HEK293T (cell line): ENCODE measurements at regions not wholly inside any gene's neighbourhood (a gene's known extent, or its start where the extent isn't known, plus 50 kb on each side); places are given as distances from the start of the nearest gene placed in this dataset.
"Not testable (repeated sequence)": the region's sequence is repeated elsewhere in the genome, so short reads cannot be mapped to it uniquely, and the experiment has no call there.

ENCODE experiments used
- ARNT ChIP-seq: fragments of 450-650 bp; IDR thresholded peaks from 2 replicates; pipeline ENCODE4 v1.6.1; 2017; ENCODE audit warnings: mild to moderate bottlenecking
- CTBP1 ChIP-seq: fragments of 450-650 bp; IDR thresholded peaks from 2 replicates; pipeline ENCODE4 v1.6.1; 2016; ENCODE audit warnings: borderline replicate concordance
- FOXA1 ChIP-seq: fragments of 450-650 bp; IDR thresholded peaks from 2 replicates; pipeline ENCODE4 v1.6.1; 2016; ENCODE audit warnings: mild to moderate bottlenecking
- FOXM1 ChIP-seq: fragments of 450-650 bp; IDR thresholded peaks from 2 replicates; pipeline ENCODE4 v1.6.1; 2017; ENCODE audit warnings: mild to moderate bottlenecking, borderline replicate concordance
- LEF1 ChIP-seq: fragments of 450-650 bp; IDR thresholded peaks from 2 replicates; pipeline ENCODE4 v1.6.1; 2017; ENCODE audit warnings: mild to moderate bottlenecking, borderline replicate concordance
- SP1 ChIP-seq: fragments of 450-650 bp; IDR thresholded peaks from 2 replicates; pipeline ENCODE4 v1.6.1; 2017
- ZNF384 ChIP-seq: fragments of 450-650 bp; IDR thresholded peaks from 2 replicates; pipeline ENCODE4 v1.6.1; 2016

- not testable (repeated sequence) for TF ChIP-seq SP1, ARNT, FOXM1, ZNF384, FOXA1, LEF1, CTBP1
Observed at GRCh38 chrX:142265549-142265948, 60.5 kb upstream of the MAGEC2 start.
